K562 (cell line): ENCODE measurements at regions not wholly inside any gene's neighbourhood (a gene's known extent, or its start where the extent isn't known, plus 50 kb on each side); places are given as distances from the start of the nearest gene placed in this dataset.

Experiments
- ATAC-seq: fragments of 200-7000 bp; cut with Tn5 transposase; 3 replicates; pipeline ENCODE4 v1.9.1; 2020; ENCODE audit warnings: moderate library complexity
- BruUV-seq: library from RNA; stranded (reverse); fragments of 400-500 nt; replicated peaks from 2 replicates; lab custom pipeline; 2021; lab: Mats Ljungman, UMichigan
- CTCF ChIA-PET: fragments of 300-600 bp; formaldehyde crosslinking; extraction: SDS; loops from one replicate; lab custom pipeline; 2021; ENCODE audit warnings: low intra/inter-chr PET ratio; lab: Yijun Ruan, JAX
- POLR2A ChIA-PET: fragments of 300-600, 350-650 bp; sonication (Branson Sonifier 250); formaldehyde crosslinking; extraction: SDS; loops from one replicate; lab custom pipeline; 2021; ENCODE audit warnings: antibody characterized with exemption, inconsistent platforms; lab: Yijun Ruan, JAX
- DNase-seq, 4 experiments: peaks; one replicate each; pipeline versions ENCODE4 v3.0.0 to v3.0.0-alpha.2; 2011 to 2018; ENCODE audit warnings: low spot score in 3 of 4, mixed read lengths in 3 of 4; ENCODE audit errors: extremely low read depth in 1 of 4
- FAIRE-seq: peaks from 2 replicates; lab custom pipeline; 2011; peaks lifted over from hg19 to GRCh38; lab: Jason Lieb, UNC
- H2AFZ ChIP-seq: 2 replicates; pipeline ENCODE4 v1.6.0; 2011; ENCODE audit warnings: low read depth, low read length, control low read depth, inconsistent platforms
- H3K27ac ChIP-seq: fragments of 200-600 bp; 3 replicates; pipeline ENCODE4 v1.8.0; 2011; ENCODE audit warnings: low read depth, mild to moderate bottlenecking, control low read depth, inconsistent platforms, low read length, moderate library complexity, mixed read lengths; ENCODE audit errors: extremely low read depth
- H3K27me3 ChIP-seq, 2 experiments: fragments of 300-600 bp in 1 of 2; 2 replicates in 1 of 2; 3 replicates in 1 of 2; pipeline versions ENCODE4 v1.6.0 to v1.8.0; 2011; ENCODE audit warnings: inconsistent platforms in 2 of 2, low read length in 2 of 2, mild to moderate bottlenecking in 1 of 2, mixed read lengths in 1 of 2, moderate library complexity in 1 of 2; ENCODE audit not compliant: control insufficient read depth in 2 of 2, insufficient read depth in 2 of 2
- H3K36me3 ChIP-seq: fragments of 300-600 bp; 3 replicates; pipeline ENCODE4 v1.8.0; 2011; ENCODE audit warnings: mild to moderate bottlenecking, low read length, inconsistent platforms; ENCODE audit not compliant: control insufficient read depth, insufficient read depth
- H3K4me1 ChIP-seq, 2 experiments: fragments of 200-600 bp in 1 of 2; replicated peaks in 1 of 2; 2 replicates in 1 of 2; 3 replicates in 1 of 2; pipeline versions ENCODE4 v1.5.1 to v1.8.0; 2011; ENCODE audit warnings: inconsistent platforms in 2 of 2, low read length in 2 of 2, mild to moderate bottlenecking in 1 of 2, mixed read lengths in 1 of 2, moderate library complexity in 1 of 2; ENCODE audit not compliant: control insufficient read depth in 2 of 2, insufficient read depth in 2 of 2
- H3K4me2 ChIP-seq: 2 replicates; pipeline ENCODE4 v1.6.1; 2011; ENCODE audit warnings: low read length, control low read depth, inconsistent platforms, mixed read lengths; ENCODE audit not compliant: insufficient read depth
- H3K4me3 ChIP-seq: fragments of 200-600 bp; sonication (generic), shearing (Covaris generic); 2 replicates; pipeline ENCODE4 v1.5.1; 2016; ENCODE audit warnings: control low read depth, inconsistent platforms
- H3K79me2 ChIP-seq: fragments of 200-600 bp; 3 replicates; pipeline ENCODE4 v1.8.0; 2011; ENCODE audit warnings: low read length, inconsistent platforms; ENCODE audit not compliant: control insufficient read depth, insufficient read depth
- H3K9ac ChIP-seq, 2 experiments: 2 replicates each; pipeline versions ENCODE4 v1.6.0 to v1.6.1; 2011; ENCODE audit warnings: low read depth in 2 of 2, low read length in 2 of 2, control low read depth in 1 of 2, inconsistent platforms in 1 of 2, mild to moderate bottlenecking in 1 of 2, mixed read lengths in 1 of 2; ENCODE audit not compliant: insufficient read depth in 1 of 2
- H3K9me1 ChIP-seq: one replicate; pipeline ENCODE4 v1.6.0; 2011; ENCODE audit warnings: inconsistent platforms, mild to moderate bottlenecking, low read length, moderate library complexity; ENCODE audit not compliant: control insufficient read depth, insufficient read depth
- H3K9me3 ChIP-seq: replicated peaks from 2 replicates; pipeline ENCODE4 v1.5.1; 2011; ENCODE audit warnings: low read depth, low read length, inconsistent platforms; ENCODE audit not compliant: control insufficient read depth, insufficient read depth
- H4K20me1 ChIP-seq: replicated peaks from 2 replicates; pipeline ENCODE4 v1.6.1; 2011; ENCODE audit warnings: low read length, inconsistent platforms, mixed read lengths; ENCODE audit not compliant: control insufficient read depth, insufficient read depth
- ATF6 ChIP-seq: sonication (generic); formaldehyde crosslinking; IDR thresholded peaks from 2 replicates; pipeline ENCODE4 v1.4.0; 2020; ENCODE audit warnings: mild to moderate bottlenecking, missing genetic modification reagents
- IRF2 ChIP-seq: sonication (generic); formaldehyde crosslinking; IDR thresholded peaks from 2 replicates; pipeline ENCODE4 v1.8.1; 2022; ENCODE audit warnings: mild to moderate bottlenecking, missing genetic modification reagents
- KHSRP ChIP-seq: fragments of 450-650 bp; IDR thresholded peaks from 2 replicates; pipeline ENCODE4 v1.6.1; 2017
- MEIS2 ChIP-seq: fragments of 450-650 bp; IDR thresholded peaks from 2 replicates; pipeline ENCODE4 v1.6.1; 2014; ENCODE audit warnings: mild to moderate bottlenecking; ENCODE audit not compliant: partially characterized antibody
- POU5F1 ChIP-seq: fragments of 150-350 bp; IDR thresholded peaks from 2 replicates; pipeline ENCODE4 v1.6.1; 2014; ENCODE audit warnings: borderline replicate concordance, low read length, low read depth, mild to moderate bottlenecking; ENCODE audit not compliant: partially characterized antibody
- YY1 ChIP-seq, 3 experiments: IDR thresholded peaks; 2 replicates each; pipeline ENCODE4 v1.6.1; 2011; ENCODE audit warnings: low read length in 2 of 3, mild to moderate bottlenecking in 2 of 3, moderate library complexity in 2 of 3, borderline replicate concordance in 1 of 3, control low read depth in 1 of 3, low read depth in 1 of 3; ENCODE audit not compliant: insufficient read depth in 3 of 3, insufficient replicate concordance in 2 of 3, control insufficient read depth in 1 of 3, insufficient read length in 1 of 3; ENCODE audit errors: extremely low read depth in 1 of 3
- ZNF592 ChIP-seq: fragments of 450-650 bp; IDR thresholded peaks from 2 replicates; pipeline ENCODE4 v1.6.1; 2017; ENCODE audit warnings: antibody characterized with exemption, mild to moderate bottlenecking
- WGBS: fragments of 100-300 bp; shearing (Covaris generic); methylation state at CpG from one replicate; pipeline ENCODE4 v1.1.6; 2016; ENCODE audit warnings: low coverage, mixed read lengths; ENCODE audit not compliant: insufficient coverage; ENCODE audit errors: missing lambda C conversion rate; 5-methylcytosine and 5-hydroxymethylcytosine counted together
- in situ Hi-C: fragments of 300-500 bp; cut with MboI; formaldehyde crosslinking; loops from 4 replicates; pipeline ENCODE4 v1.15.0; 2018; ENCODE audit warnings: inconsistent platforms, mixed read lengths
- intact Hi-C: fragments of 100-400 bp; cut with micrococcal nuclease; formaldehyde crosslinking; loops from 2 replicates; pipeline ENCODE4 v1.14.2; 2022

GRCh38 chr5:109928811-109929210 lies 239.1 kb downstream of the MAN2A1 start:
- ChIA-PET CTCF (no interaction called here), POLR2A (no interaction called here)
- no TSS peak for BruUV-seq
- H3K9me3 ChIP-seq = no peaks in the 10 kb centered on the region
- FAIRE-seq = no peak
- TF ChIP-seq MEIS2 (no peak), IRF2 (no peak), POU5F1 (no peak), ATF6 (no peak), KHSRP (no peak), YY1 (IDR thresholded peaks at IDR 0.05; ENCODE audit: borderline replicate concordance in 1 of 3, control insufficient read depth in 1 of 3, extremely low read depth in 1 of 3, insufficient read depth in 3 of 3, insufficient read length in 1 of 3, insufficient replicate concordance in 2 of 3, low read depth in 1 of 3, low read length in 2 of 3) (no peak), ZNF592 (no peak)
- H3K4me3 ChIP-seq = no peak overlapping the region
- WGBS = 0% methylated on average over 2 of the region's 2 CpGs
- in situ Hi-C loops (no loop called here), intact Hi-C loops (no loop called here)
- H3K36me3 ChIP-seq = no peaks in the 10 kb centered on the region
- H3K4me2 ChIP-seq = no peak overlapping the region
- no peaks in the 10 kb centered on the region for H3K4me1 ChIP-seq
- no peak overlapping the region for H2AFZ ChIP-seq
- no peak for ATAC-seq
- H3K27ac ChIP-seq = no peak overlapping the region
- no peaks in the 10 kb centered on the region for H3K79me2 ChIP-seq
- H3K9ac ChIP-seq = no peak overlapping the region
- H3K9me1 ChIP-seq = no peaks in the 10 kb centered on the region
- H3K27me3 ChIP-seq = peaks cover 0 to 6% of the 10 kb centered on the region in 2 experiments; a peak in 1 of 5 replicates
- no peaks in the 10 kb centered on the region for H4K20me1 ChIP-seq
- no peak for DNase-seq
